HG03175 (cell line): ENCODE measurements at regions not wholly inside any gene's neighbourhood (a gene's known extent, or its start where the extent isn't known, plus 50 kb on each side); places are given as distances from the start of the nearest gene placed in this dataset.

Experiments used
- ATAC-seq: cut with Tn5 transposase; IDR thresholded peaks from one replicate; pipeline ENCODE4 v1.9.1; 2021; ENCODE audit warnings: mild to moderate bottlenecking, moderate library complexity; ENCODE audit not compliant: unreplicated experiment

- ATAC-seq = no peak
These were observed 160.6 kb upstream of the COL21A1 start for GRCh38 chr6:56407883-56408410.

GRCh38 chr6:56406276-56407269 is 159.2 kb upstream of the COL21A1 start:
- peak; percentile 76 for ATAC-seq

GRCh38 chr6:56404599-56404998 is 157.2 kb upstream of the COL21A1 start:
- no peak for ATAC-seq

GRCh38 chr6:56403745-56404144 is 156.4 kb upstream of the COL21A1 start:
- ATAC-seq = no peak

GRCh38 chr6:56401477-56402070 is 154.2 kb upstream of the COL21A1 start:
- ATAC-seq = no peak

- no peak for ATAC-seq
These were observed 152.9 kb upstream of the COL21A1 start for GRCh38 chr6:56400273-56400672.

GRCh38 chr6:56399672-56400263 is 152.4 kb upstream of the COL21A1 start:
- no peak for ATAC-seq

- ATAC-seq = no peak
These were observed 151.9 kb upstream of the COL21A1 start for GRCh38 chr6:56399250-56399671.

- no peak for ATAC-seq
These were observed 149.1 kb upstream of the COL21A1 start for GRCh38 chr6:56396435-56396834.

- ATAC-seq = no peak
These were observed 146.5 kb upstream of the COL21A1 start for GRCh38 chr6:56393615-56394612.

GRCh38 chr6:56388415-56388755 is 141.0 kb upstream of the COL21A1 start:
- no peak for ATAC-seq

GRCh38 chr6:56387621-56388414 is 140.4 kb upstream of the COL21A1 start:
- no peak for ATAC-seq

GRCh38 chr6:56386717-56387116 is 139.3 kb upstream of the COL21A1 start:
- no peak for ATAC-seq

- ATAC-seq = no peak
These were observed 138.7 kb upstream of the COL21A1 start for GRCh38 chr6:56385981-56386593.

- no peak for ATAC-seq
These were observed 135.8 kb upstream of the COL21A1 start for GRCh38 chr6:56383160-56383559.

- ATAC-seq = no peak
These were observed 135.1 kb upstream of the COL21A1 start for GRCh38 chr6:56382416-56382940.

- no peak for ATAC-seq
These were observed 134.4 kb upstream of the COL21A1 start for GRCh38 chr6:56381801-56382251.

GRCh38 chr6:56380476-56380875 is 133.1 kb upstream of the COL21A1 start:
- ATAC-seq = no peak
